Transverse colon (tissue), 4 donors: ENCODE measurements at regions not wholly inside any gene's neighbourhood (a gene's known extent, or its start where the extent isn't known, plus 50 kb on each side); places are given as distances from the start of the nearest gene placed in this dataset.

Experiments used
- EP300 ChIP-seq: sonication (generic); formaldehyde crosslinking; IDR thresholded peaks from one replicate; pipeline ENCODE4 v1.6.1; 2017; ENCODE audit warnings: antibody characterized with exemption, low read depth
- POLR2A ChIP-seq: fragments of 450-650 bp; IDR thresholded peaks from one replicate; pipeline ENCODE4 v1.6.1; 2016; ENCODE audit warnings: antibody characterized with exemption, mild to moderate bottlenecking, moderate library complexity
- POLR2AphosphoS5 ChIP-seq, 3 donors: sonication (generic); formaldehyde crosslinking; IDR thresholded peaks; one replicate each; pipeline ENCODE4 v1.6.1; 2016; ENCODE audit warnings: antibody characterized with exemption in 3 of 3
- TF ChIP-seq, protein P1 (sequence below), 5 experiments: fragments of 200-600 bp in 3 of 5; fragments of 450-650 bp in 2 of 5; sonication (generic) in 3 of 5; IDR thresholded peaks; 1 replicate in 2 of 5; 2 replicates in 3 of 5; pipeline ENCODE4 v1.5.1; 2016 to 2017; ENCODE audit warnings: antibody characterized with exemption in 5 of 5, inconsistent platforms in 3 of 5, mild to moderate bottlenecking in 2 of 5, moderate library complexity in 1 of 5

DNA sequence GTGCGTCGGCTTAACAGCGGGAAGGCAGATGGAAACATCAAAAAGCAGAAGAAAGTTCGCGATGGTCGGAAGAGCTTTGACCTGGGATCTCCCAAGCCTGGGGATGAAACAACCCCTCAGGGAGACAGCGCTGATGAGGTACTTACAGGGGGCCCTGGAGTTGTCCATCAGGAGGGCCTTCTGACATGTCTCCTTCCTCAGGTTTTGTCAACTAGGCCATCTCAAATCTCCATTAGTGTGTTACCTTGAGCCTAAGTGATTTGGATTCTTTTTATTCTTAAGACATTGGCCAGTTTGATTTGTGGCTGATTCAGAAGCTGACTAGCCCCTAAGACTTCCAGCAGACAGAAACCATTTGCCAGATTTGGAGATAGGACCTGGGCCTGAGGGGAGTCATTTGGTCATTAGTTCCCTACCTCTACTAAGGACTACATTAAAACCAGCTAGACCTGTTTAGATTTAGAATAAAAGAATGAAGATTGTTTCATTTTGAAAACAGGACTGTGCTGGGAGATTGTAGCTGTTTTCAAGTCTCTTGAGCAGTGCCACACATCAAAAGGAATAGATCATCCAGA, 97.6 kb upstream of the UMPS start:
- TF ChIP-seq, protein P1, sequence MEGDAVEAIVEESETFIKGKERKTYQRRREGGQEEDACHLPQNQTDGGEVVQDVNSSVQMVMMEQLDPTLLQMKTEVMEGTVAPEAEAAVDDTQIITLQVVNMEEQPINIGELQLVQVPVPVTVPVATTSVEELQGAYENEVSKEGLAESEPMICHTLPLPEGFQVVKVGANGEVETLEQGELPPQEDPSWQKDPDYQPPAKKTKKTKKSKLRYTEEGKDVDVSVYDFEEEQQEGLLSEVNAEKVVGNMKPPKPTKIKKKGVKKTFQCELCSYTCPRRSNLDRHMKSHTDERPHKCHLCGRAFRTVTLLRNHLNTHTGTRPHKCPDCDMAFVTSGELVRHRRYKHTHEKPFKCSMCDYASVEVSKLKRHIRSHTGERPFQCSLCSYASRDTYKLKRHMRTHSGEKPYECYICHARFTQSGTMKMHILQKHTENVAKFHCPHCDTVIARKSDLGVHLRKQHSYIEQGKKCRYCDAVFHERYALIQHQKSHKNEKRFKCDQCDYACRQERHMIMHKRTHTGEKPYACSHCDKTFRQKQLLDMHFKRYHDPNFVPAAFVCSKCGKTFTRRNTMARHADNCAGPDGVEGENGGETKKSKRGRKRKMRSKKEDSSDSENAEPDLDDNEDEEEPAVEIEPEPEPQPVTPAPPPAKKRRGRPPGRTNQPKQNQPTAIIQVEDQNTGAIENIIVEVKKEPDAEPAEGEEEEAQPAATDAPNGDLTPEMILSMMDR (IDR thresholded peaks at IDR 0.05), result no peak
- no peak for TF ChIP-seq POLR2A
- TF ChIP-seq EP300, result no peak
- no peak for TF ChIP-seq POLR2AphosphoS5 (IDR thresholded peaks at IDR 0.05)
